ENCODE measurements at regions not wholly inside any gene's neighbourhood (a gene's known extent, or its start where the extent isn't known, plus 50 kb on each side); places are given as distances from the start of the nearest gene placed in this dataset.

- DNase-seq (ENCODE audit: low spot score) = no peak
These were observed 266.0 kb upstream of the B3GAT1 start for GRCh38 chr11:134677891-134678551.

DNA sequence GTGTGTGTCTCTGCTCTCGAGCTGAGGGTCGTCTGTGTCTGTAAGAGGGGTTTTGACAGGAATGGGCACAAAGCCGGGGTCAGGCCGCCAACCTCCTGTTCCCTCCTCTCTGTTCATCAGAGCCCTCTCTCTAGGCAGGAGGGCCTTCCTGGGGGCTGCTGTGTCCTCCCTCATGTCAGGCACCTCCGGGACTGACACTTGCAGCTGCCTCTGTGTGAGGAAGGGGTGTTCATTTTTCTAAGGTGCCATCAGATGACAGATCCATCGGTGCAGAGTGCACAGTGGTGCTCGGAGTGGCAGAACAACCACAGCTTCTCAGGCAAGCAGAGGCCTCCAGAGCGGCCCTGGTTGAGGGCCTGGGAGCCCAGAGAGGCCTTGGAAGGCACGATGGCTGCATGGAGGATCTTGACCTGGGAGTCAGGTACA, 265.4 kb upstream of the B3GAT1 start:
- H3K4me1 ChIP-seq (ENCODE audit: insufficient read depth, low read length) = no peaks in the 10 kb centered on the region
- BruUV-seq (replicated peaks) = no TSS peak
- no peak overlapping the region for H3K4me3 ChIP-seq (replicated peaks in 1 of 3; ENCODE audit: insufficient read depth in 1 of 3, low read depth in 2 of 3, low read length in 3 of 3)
- no peak overlapping the region for H3K27ac ChIP-seq (ENCODE audit: extremely low read length, insufficient read depth, low read length)
- H3K9me3 ChIP-seq (ENCODE audit: low read length) = no peaks in the 10 kb centered on the region
- in situ Hi-C loops (cut with HindIII; ENCODE audit: extremely low pct_ligation_motif_present, low pct_unique_long_range_greater_than_20kb) = no loop called here
- no peak for DNase-seq (ENCODE audit: low spot score)
- H3K9ac ChIP-seq (ENCODE audit: insufficient read depth, low read depth, low read length) = no peak overlapping the region
- WGBS (ENCODE audit: low lambda C conversion rate) = 0% methylated on average over 8 of the region's 9 CpGs
- no peaks in the 10 kb centered on the region for H3K36me3 ChIP-seq (replicated peaks in 1 of 2; ENCODE audit: control insufficient read depth in 1 of 2, insufficient read depth in 2 of 2, low read length in 2 of 2)
- ChIA-PET CTCF (ENCODE audit: low intra/inter-chr PET ratio, low total read pairs) (no interaction called here), POLR2A (no interaction called here)
- intact Hi-C loops (cut with micrococcal nuclease; ENCODE audit: unreplicated experiment) = no loop called here
- FAIRE-seq = no peak
- H3K27me3 ChIP-seq (ENCODE audit: control insufficient read depth in 1 of 2, insufficient read depth in 2 of 2, low read length in 2 of 2) = peaks cover 2 to 17% of the 10 kb centered on the region in 2 experiments; a peak in 2 of 5 replicates
- ATAC-seq = no peak
- no peak overlapping the region for H2AFZ ChIP-seq (ENCODE audit: low read length)
- H3K4me2 ChIP-seq (ENCODE audit: low read depth, low read length) = no peak overlapping the region
- H4K20me1 ChIP-seq (ENCODE audit: insufficient read depth, low read length) = no peaks in the 10 kb centered on the region
- no peaks in the 10 kb centered on the region for H3K79me2 ChIP-seq (ENCODE audit: insufficient read depth, low read length)
- TF ChIP-seq ZNF605 (CRISPR knock-in tag; IDR thresholded peaks at IDR 0.05) (no peak), PPARG (CRISPR knock-in tag; conservative IDR thresholded peaks at IDR 0.05) (no peak), ZMYM2 (CRISPR knock-in tag; IDR thresholded peaks at IDR 0.05) (no peak), HOXA3 (CRISPR knock-in tag; IDR thresholded peaks at IDR 0.05) (no peak), ZKSCAN1 (IDR thresholded peaks at IDR 0.05; ENCODE audit: low read length) (no peak), ZNF570 (CRISPR knock-in tag; IDR thresholded peaks at IDR 0.05; ENCODE audit: borderline replicate concordance) (no peak), PRPF4 (IDR thresholded peaks at IDR 0.05; ENCODE audit: low read depth, low read length, poor library complexity, severe bottlenecking) (no peak), POLR2AphosphoS5 (IDR thresholded peaks at IDR 0.05; ENCODE audit: low read depth, low read length) (no peak), ZNF629 (CRISPR knock-in tag; conservative IDR thresholded peaks at IDR 0.05) (no peak), TCF7L2 (IDR thresholded peaks at IDR 0.05; ENCODE audit: low read depth, low read length) (no peak), ZBTB2 (CRISPR knock-in tag; IDR thresholded peaks at IDR 0.05; ENCODE audit: low read depth) (no peak), MAFK (conservative IDR thresholded peaks at IDR 0.05 in 1 of 2, IDR thresholded peaks at IDR 0.05 in 1 of 2; ENCODE audit: low read length in 2 of 2) (no peak), RNF2 (conservative IDR thresholded peaks at IDR 0.05; ENCODE audit: low read depth) (no peak)
- TF ChIP-seq, protein P1, sequence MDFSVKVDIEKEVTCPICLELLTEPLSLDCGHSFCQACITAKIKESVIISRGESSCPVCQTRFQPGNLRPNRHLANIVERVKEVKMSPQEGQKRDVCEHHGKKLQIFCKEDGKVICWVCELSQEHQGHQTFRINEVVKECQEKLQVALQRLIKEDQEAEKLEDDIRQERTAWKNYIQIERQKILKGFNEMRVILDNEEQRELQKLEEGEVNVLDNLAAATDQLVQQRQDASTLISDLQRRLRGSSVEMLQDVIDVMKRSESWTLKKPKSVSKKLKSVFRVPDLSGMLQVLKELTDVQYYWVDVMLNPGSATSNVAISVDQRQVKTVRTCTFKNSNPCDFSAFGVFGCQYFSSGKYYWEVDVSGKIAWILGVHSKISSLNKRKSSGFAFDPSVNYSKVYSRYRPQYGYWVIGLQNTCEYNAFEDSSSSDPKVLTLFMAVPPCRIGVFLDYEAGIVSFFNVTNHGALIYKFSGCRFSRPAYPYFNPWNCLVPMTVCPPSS (IDR thresholded peaks at IDR 0.05) = no peak

More at GRCh38 chr11:134677891-134678551, 266.0 kb upstream of the B3GAT1 start:
- Histone ChIP-seq H3K4me2 (ENCODE audit: low read depth, low read length) (no peak overlapping the region), H2AFZ (ENCODE audit: low read length) (no peak overlapping the region), H3K9ac (ENCODE audit: insufficient read depth, low read depth, low read length) (no peak overlapping the region), H3K9me3 (ENCODE audit: low read length) (no peaks in the 10 kb centered on the region), H3K79me2 (ENCODE audit: insufficient read depth, low read length) (no peaks in the 10 kb centered on the region), H3K27me3 (ENCODE audit: control insufficient read depth in 1 of 2, insufficient read depth in 2 of 2, low read length in 2 of 2) (peaks cover 2 to 17% of the 10 kb centered on the region in 2 experiments; a peak in 2 of 5 replicates), H3K27ac (ENCODE audit: extremely low read length, insufficient read depth, low read length) (no peak overlapping the region), H4K20me1 (ENCODE audit: insufficient read depth, low read length) (no peaks in the 10 kb centered on the region), H3K4me1 (ENCODE audit: insufficient read depth, low read length) (no peaks in the 10 kb centered on the region), H3K4me3 (replicated peaks in 1 of 3; ENCODE audit: insufficient read depth in 1 of 3, low read depth in 2 of 3, low read length in 3 of 3) (no peak overlapping the region), H3K36me3 (replicated peaks in 1 of 2; ENCODE audit: control insufficient read depth in 1 of 2, insufficient read depth in 2 of 2, low read length in 2 of 2) (no peaks in the 10 kb centered on the region)
- TF ChIP-seq MAF1 (CRISPR knock-in tag; IDR thresholded peaks at IDR 0.05; ENCODE audit: borderline replicate concordance) = no peak
- TF ChIP-seq ZNF331 (CRISPR knock-in tag; IDR thresholded peaks at IDR 0.05) = no peak
- no peak for TF ChIP-seq ZNF605 (CRISPR knock-in tag; IDR thresholded peaks at IDR 0.05)
- no peak for TF ChIP-seq ZNF550 (CRISPR knock-in tag; IDR thresholded peaks at IDR 0.05; ENCODE audit: borderline replicate concordance)
- no peak for TF ChIP-seq ZNF460 (CRISPR knock-in tag; IDR thresholded peaks at IDR 0.05; ENCODE audit: borderline replicate concordance)
- TF ChIP-seq SRF (IDR thresholded peaks at IDR 0.05; ENCODE audit: low read depth, low read length) = no peak
- TF ChIP-seq ZNF672 (CRISPR knock-in tag; IDR thresholded peaks at IDR 0.05) = no peak
- TF ChIP-seq ZNF766 (CRISPR knock-in tag; IDR thresholded peaks at IDR 0.05; ENCODE audit: borderline replicate concordance) = no peak
- no peak for TF ChIP-seq SAP130 (CRISPR knock-in tag; IDR thresholded peaks at IDR 0.05; ENCODE audit: low read depth)
- no peak for TF ChIP-seq ZSCAN21 (CRISPR knock-in tag; IDR thresholded peaks at IDR 0.05; ENCODE audit: borderline replicate concordance)
- no peak for TF ChIP-seq ZNF121 (CRISPR knock-in tag; IDR thresholded peaks at IDR 0.05)
- no peak for TF ChIP-seq AGO1 (IDR thresholded peaks at IDR 0.05; ENCODE audit: low read depth, low read length, poor library complexity, severe bottlenecking)
- TF ChIP-seq MIER3 (CRISPR knock-in tag; IDR thresholded peaks at IDR 0.05; ENCODE audit: borderline replicate concordance) = no peak
- ChIA-PET POLR2A (no interaction called here), CTCF (ENCODE audit: low intra/inter-chr PET ratio, low total read pairs) (no interaction called here)
- ATAC-seq (no peak), FAIRE-seq (no peak)
- in situ Hi-C loops (cut with HindIII; ENCODE audit: extremely low pct_ligation_motif_present, low pct_unique_long_range_greater_than_20kb) = no loop called here
- WGBS (ENCODE audit: low lambda C conversion rate) = 40% methylated on average over 6 of the region's 7 CpGs
- BruUV-seq (replicated peaks) = no TSS peak
- intact Hi-C loops (cut with micrococcal nuclease; ENCODE audit: unreplicated experiment) = no loop called here
